A549 (cell line): ENCODE measurements at regions not wholly inside any gene's neighbourhood (a gene's known extent, or its start where the extent isn't known, plus 50 kb on each side); places are given as distances from the start of the nearest gene placed in this dataset.

Experiments
- CHD2 ChIP-seq: fragments of 150-350 bp; IDR thresholded peaks from 2 replicates; pipeline ENCODE4 v1.6.1; 2014; ENCODE audit warnings: low read length; ENCODE audit not compliant: partially characterized antibody
- FOSL2 ChIP-seq, 2 experiments: fragments of 450-650 bp in 1 of 2; fragments of >200 bp in 1 of 2; sonication (Bioruptor Twin) in 1 of 2; formaldehyde crosslinking; IDR thresholded peaks; 2 replicates each; pipeline versions ENCODE4 v1.5.0 to v1.6.1; 2016 to 2020; ENCODE audit warnings: mild to moderate bottlenecking in 1 of 2, moderate library complexity in 1 of 2
- JUN ChIP-seq, 2 experiments: fragments of >200 bp; sonication (Bioruptor Twin); formaldehyde crosslinking; IDR thresholded peaks; 2 replicates in 1 of 2; 3 replicates in 1 of 2; pipeline ENCODE4 v1.6.1; 2016 to 2017
- NFE2L2 ChIP-seq: fragments of 150-350 bp; conservative IDR thresholded peaks from 2 replicates; pipeline ENCODE4 v1.6.1; 2014; ENCODE audit warnings: low read length
- POLR2A ChIP-seq: IDR thresholded peaks from 2 replicates; pipeline ENCODE4 v1.6.1; 2012; ENCODE audit warnings: mild to moderate bottlenecking, low read length
- TF ChIP-seq, protein P1 (sequence below): IDR thresholded peaks from 2 replicates; pipeline ENCODE4 v1.6.1; 2012
- TF ChIP-seq, protein P2 (sequence below): IDR thresholded peaks from 2 replicates; pipeline ENCODE4 v1.6.1; 2012; ENCODE audit warnings: low read depth, borderline replicate concordance
- TF ChIP-seq, protein P3 (sequence below): fragments of >200 bp; sonication (Bioruptor Twin); formaldehyde crosslinking; IDR thresholded peaks from 3 replicates; pipeline ENCODE4 v1.5.1; 2016

DNA sequence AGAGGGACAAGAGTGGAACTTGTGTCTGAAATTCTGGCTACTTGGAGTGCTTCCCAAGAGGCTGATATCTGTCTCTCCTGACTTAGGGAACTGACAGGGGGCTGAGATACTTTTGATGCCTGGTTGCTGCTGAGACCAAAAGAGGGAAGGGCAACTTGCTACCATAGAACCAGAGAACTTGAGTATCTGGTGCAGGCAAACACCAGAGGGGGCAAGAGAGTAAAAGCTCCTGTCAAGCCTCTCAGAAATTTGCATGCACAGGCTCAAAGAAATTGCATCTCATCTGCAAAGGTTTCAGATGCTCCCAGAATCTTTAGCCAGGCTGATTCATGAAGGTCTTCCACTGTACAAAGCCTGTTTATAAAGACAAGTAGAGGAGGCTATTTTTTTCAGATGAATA is 391.3 kb upstream of the FOXG1 start:
- TF ChIP-seq FOSL2 (IDR thresholded peaks at IDR 0.05) (no peak), FOSL2 (CRISPR knock-in tag; IDR thresholded peaks at IDR 0.05) (no peak), NFE2L2 (no peak), POLR2A (no peak), CHD2 (no peak), JUN (IDR thresholded peaks at IDR 0.05) (no peak)
- TF ChIP-seq, protein P1, sequence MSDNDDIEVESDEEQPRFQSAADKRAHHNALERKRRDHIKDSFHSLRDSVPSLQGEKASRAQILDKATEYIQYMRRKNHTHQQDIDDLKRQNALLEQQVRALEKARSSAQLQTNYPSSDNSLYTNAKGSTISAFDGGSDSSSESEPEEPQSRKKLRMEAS, result no peak
- TF ChIP-seq, protein P2, sequence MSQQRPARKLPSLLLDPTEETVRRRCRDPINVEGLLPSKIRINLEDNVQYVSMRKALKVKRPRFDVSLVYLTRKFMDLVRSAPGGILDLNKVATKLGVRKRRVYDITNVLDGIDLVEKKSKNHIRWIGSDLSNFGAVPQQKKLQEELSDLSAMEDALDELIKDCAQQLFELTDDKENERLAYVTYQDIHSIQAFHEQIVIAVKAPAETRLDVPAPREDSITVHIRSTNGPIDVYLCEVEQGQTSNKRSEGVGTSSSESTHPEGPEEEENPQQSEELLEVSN, result no peak
- TF ChIP-seq, protein P3, sequence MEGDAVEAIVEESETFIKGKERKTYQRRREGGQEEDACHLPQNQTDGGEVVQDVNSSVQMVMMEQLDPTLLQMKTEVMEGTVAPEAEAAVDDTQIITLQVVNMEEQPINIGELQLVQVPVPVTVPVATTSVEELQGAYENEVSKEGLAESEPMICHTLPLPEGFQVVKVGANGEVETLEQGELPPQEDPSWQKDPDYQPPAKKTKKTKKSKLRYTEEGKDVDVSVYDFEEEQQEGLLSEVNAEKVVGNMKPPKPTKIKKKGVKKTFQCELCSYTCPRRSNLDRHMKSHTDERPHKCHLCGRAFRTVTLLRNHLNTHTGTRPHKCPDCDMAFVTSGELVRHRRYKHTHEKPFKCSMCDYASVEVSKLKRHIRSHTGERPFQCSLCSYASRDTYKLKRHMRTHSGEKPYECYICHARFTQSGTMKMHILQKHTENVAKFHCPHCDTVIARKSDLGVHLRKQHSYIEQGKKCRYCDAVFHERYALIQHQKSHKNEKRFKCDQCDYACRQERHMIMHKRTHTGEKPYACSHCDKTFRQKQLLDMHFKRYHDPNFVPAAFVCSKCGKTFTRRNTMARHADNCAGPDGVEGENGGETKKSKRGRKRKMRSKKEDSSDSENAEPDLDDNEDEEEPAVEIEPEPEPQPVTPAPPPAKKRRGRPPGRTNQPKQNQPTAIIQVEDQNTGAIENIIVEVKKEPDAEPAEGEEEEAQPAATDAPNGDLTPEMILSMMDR, result no peak
